ENCODE measurements at regions not wholly inside any gene's neighbourhood (a gene's known extent, or its start where the extent isn't known, plus 50 kb on each side); places are given as distances from the start of the nearest gene placed in this dataset.
"Not testable (repeated sequence)": the region's sequence is repeated elsewhere in the genome, so short reads cannot be mapped to it uniquely, and the experiment has no call there.

DNA sequence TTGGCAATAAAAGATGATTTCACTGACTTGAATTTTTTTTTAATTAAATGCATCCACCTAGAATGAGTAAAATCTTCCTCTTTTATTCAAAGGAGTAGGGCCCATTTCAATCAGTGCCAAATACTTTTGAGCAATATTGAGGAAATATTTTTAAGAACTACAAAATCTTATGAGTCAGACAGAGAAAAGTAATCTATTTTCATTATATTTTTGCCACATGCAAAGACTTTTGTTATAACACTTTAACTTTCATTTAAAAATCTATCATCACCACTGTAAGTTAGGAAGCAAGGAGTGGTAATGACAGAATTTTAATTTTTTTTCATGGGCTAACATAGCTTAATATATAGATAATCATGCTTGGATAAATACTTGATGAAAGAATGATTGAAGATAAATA is 345.2 kb upstream of the KITLG start:
- no peak for DNase-seq

DNA sequence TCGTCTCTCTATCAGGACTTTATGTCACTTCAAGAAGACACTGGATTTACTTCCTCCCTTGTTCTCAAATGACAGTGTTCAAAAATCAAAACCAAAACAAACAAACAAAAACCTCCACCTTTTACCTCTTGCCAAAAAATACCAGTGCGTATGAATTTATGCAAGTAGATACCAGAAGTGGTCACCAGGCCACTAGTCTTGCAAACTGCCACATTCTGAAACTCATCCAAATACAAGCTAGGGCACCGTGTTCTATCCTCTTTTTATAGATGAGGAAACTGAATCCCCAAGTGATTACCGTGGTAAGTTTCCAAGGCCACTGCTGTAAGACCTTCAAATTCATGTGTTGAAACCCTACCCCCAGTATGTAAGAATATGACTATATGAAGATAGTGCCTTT is 343.9 kb upstream of the KITLG start:
- DNase-seq = no peak

DNA sequence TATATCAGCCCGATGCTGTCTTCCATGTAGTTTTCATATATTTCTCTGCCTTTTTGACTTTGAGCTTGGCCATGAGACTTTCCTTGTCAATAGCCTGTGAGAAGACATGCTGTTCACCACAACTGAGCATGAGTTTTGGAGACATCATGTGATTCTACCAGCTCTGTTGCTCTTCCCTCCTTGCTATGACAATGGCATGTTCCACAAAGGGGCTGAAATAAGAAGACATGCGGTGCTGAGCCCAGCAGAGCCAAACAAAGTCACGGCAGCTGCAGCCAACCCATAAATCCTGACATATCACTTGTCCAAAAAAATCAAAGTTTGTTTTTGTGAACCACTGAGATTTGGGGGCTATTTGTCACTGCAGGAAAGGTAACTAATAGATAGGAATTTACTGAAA is 343.4 kb upstream of the KITLG start:
- DNase-seq = no peak

DNA sequence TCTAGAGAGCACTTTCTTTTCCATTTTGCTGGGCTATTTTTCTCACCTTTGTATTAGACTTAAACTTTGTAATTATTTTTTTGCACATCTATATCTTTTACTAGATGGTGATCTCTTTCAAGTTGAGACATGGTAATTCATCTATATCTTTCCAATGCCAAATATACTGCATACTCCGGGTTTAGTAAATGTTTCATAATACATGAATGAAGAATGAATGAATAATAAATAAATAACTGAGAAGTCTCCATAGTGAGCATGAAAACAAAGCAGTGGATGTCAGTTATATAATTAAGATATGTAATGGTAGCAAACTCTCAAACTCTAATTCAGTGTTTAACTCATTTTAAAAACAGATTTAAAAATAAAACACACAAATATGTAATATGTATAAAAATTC is 342.5 kb upstream of the KITLG start:
- no peak for DNase-seq

DNA sequence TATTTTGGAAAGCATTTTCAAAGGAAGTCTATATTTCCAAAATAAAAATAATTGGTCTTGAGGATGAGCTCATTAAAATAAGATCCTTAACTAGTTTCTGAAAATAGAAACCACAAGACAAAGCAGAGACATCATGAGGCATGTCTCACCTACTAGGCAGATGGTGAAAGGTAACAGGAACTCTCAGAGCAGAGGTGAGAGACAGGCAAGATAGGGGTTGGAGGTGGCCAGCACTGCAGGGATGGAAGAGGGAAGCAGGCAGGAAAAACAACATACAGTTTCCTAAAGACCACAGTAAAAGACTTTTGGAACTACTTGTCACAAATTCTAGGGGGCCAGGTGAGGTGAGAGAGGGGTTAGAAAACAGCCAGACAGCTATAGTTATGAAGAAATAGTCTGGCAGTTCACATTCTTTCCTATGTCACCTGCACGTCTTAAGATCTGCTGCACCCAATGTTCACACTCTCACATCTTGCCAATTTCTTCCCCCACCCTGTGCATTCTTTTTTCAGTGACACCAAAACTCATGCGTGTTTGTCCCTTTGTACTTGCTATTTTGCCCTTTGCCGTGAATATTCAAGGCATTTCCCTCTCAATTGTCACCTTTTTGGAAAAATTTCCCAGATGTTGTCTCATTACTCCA is 341.7 kb upstream of the KITLG start:
- no peak for DNase-seq

DNA sequence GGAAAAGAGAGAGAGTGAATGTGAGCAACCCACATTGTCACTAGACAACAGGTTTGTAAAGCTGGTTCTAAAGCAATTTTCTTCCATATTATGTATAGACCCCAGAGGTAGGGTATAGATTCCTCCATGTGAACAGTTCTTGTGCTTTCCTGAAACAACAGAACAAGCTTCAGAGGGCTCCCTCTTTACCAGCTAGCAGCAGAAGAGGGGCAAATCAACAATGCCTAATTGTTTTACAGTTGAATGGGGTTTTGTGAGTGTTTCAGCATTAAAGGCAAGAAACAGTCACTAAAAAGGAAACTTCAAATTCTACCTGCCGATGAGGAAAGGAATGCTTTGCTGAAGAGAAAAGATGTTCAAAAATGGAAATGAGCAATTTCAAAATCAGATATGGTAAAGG is 341.2 kb upstream of the KITLG start:
- no peak for DNase-seq

DNA sequence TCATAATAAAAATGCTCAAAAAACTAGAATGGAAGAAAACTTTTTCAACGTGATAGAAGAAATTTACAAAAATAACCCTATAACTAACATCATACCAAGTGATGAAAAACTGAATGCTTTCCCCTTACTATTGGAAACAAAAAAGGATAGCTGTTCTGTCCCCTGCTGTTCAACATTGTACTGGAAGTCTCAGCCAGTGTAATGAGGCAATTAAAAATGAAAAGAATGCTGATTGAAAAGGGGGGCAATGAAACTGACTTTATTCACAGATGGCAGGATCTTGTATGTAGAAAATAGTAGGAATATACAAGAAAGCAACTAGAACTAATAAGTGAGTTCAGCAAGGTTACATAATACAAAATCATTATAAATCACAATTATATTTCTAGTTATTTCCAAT is 337.9 kb upstream of the KITLG start:
- no peak for DNase-seq

DNA sequence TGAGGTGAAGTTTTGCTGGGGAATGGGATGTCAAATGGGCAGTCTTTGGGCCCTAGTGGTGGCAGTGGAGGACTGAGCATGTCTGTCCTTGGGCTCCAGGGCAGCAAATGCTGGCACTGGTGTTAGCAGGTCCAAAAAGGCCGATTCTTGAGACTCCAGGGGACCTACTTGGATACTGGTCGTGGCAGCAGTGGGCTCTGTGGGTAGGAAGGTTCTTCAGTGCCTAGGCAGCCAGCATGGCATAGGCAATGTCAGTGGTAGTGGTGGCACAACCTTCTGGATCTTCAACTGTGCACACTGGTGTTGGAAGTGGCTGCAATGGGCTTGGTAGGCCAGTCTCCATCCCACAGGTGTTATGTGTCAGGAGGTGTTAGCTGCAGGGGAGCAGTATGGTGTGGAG is 334.7 kb upstream of the KITLG start:
- DNase-seq = no peak

DNA sequence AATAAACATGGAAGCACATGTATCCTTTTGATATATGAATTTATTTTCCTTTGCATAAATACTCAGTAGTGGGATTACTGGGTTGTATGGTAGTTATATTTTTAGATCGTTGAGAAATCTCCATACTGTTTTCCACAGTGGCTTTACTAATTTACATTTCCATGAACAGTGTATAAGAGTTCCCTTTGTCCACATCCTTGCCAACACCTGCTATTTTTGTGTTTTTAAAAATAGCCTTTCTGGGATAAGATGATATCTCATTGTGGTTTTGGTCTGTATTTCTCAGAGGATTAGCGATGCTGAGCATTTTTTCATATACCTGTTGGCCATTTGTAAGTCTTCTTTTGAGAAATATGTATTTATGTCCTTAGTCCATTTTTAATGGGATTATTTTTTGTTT is 329.2 kb upstream of the KITLG start:
- DNase-seq = no peak

DNA sequence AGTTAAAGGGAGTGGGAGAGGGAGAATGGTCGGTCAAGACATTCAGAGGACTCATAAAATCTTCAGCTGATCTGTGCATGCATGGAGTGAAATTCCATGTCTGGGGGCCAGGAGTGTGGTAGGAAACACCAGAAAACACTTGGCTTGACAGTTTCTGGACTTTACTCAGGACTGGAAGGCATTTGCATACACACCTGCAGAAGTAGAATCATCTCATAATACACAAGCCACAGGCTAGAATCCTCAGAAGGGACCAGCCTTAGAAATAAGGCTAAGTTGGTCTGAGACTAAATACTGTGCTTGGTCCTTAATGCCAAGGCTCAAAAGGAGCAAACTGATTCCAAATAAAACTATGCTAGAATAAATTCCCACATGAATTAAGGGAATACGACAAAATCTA is 328.1 kb upstream of the KITLG start:
- no peak for DNase-seq

DNA sequence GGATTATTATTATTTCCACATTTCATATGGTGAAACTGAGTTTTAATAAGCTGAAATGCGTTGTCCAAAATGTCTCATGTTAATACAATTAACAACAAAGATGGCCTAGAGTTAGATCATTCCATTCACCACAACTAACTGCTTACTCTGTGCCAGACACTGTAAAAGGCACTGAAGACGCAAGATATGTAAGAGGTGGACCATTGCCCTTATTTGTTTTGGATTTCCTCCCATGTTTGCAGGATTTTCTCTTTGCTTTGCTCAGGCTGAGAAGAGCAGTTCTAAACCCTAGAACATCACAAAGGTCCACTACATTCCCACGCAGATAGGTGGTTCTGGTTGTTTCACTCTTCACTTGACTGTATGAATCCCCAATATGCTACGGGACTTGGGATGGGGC is 324.4 kb upstream of the KITLG start:
- no peak for DNase-seq

DNA sequence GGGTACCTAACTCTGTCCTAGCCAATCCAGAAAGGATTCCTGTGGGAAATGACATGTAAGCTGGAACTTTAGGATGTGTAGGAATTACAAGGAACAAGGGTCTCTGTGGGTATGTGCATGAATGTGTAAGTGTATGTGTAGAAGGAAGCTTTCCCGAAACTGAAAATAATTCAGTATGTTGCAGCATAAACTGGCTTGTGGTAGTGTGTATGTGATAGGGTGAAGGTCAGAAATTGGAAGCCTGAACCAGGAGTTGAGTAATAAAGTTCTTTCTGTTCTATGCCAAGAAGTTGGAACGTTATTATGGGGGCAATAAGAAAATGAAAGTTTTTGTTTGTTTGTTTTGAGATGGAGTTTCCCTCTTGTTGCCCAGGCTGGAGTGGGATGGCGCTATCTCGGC is 323.1 kb upstream of the KITLG start:
- DNase-seq = no peak

DNA sequence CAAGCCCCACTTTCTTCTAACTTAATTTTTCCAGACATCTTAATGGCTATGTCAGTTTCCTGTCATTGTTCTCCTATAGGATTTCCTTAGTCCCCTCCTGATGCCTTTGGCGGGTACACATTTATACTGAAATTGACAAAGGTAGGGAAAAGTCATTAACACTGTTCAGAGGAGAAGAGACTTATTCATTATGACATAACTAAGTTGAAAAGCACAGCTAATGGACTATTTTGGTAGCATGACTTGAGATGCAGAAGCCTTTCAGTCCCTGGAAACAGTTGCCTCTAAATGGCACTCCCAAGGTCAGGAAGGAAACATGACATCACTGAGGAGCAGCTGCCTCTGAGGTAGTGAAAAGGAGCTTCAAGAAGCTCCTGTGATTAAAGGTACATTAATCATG is 317.5 kb upstream of the KITLG start:
- no peak for DNase-seq

DNA sequence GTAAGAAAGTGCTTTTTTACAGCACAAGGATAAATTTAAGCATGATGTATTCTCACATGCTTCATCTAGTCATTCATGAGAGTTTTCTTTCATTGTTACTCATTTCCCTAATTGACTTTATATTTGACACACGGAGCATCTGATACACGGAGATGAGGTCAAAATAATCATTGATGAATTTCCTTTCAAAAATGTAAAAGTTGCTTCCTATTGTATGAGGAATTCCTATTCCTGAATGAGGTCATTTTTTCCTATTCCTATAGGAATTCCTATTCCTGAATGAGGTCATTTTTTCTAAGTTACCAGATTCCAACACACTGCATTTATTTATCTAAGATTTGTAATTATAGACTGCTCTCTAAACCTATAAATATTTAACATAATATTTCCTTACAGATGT is 316.7 kb upstream of the KITLG start:
- DNase-seq = no peak

DNA sequence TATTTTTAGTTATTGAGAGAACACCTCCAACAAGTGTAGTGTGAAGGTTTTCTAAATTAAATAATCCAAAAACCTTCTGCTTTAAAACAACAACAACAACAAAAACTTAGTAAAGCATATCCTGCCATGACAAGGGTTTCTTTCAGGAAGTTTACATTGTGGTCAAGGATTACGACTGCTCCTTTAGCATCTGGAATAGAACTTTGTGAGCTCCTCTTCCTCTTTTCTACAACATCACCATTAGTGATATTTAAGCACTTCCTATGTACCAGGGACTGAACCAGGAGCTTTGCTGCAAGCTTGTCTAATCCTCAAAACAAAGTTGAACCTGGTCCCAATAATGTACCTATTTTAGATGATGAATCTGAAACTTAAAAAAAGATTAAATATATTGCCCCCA is 315.4 kb upstream of the KITLG start:
- DNase-seq = no peak

DNA sequence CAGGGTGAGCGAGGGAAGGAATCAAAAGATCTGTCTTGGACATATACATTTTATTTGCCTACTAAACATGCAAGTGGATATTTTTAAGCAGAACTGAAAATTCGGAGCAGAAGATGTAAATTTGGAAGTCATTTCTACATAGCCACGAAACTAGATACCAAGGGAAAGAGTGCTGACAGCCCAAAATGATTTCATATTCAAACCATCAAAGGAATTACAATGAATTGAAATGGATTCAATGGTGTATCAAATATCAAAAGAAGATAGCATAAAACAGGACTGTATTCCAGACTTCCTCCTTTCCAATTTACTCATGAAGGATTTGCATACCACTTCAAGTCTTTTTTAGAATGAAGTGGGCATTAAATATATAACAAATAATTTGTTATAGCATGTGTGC is 313.5 kb upstream of the KITLG start:
- no peak for DNase-seq

DNA sequence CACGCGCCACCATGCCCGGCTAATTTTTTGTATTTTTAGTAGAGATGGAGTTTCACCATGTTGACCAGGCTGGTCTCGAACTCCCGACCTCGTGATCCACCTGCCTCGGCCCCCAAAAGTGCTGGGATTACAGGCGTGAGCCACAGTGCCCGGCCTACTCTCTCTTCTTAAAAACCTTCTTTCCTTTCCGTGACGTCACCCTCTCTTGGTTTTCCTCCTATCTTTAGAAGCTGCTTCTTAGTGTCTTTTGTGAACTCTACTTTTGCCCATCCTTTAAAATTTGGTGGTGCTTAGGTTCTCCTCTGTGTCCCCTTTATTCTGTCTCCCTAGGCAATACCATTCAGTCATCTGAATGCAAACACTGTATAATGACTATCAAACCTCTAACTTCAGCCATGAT is 311.2 kb upstream of the KITLG start:
- not testable (repeated sequence) for DNase-seq

DNA sequence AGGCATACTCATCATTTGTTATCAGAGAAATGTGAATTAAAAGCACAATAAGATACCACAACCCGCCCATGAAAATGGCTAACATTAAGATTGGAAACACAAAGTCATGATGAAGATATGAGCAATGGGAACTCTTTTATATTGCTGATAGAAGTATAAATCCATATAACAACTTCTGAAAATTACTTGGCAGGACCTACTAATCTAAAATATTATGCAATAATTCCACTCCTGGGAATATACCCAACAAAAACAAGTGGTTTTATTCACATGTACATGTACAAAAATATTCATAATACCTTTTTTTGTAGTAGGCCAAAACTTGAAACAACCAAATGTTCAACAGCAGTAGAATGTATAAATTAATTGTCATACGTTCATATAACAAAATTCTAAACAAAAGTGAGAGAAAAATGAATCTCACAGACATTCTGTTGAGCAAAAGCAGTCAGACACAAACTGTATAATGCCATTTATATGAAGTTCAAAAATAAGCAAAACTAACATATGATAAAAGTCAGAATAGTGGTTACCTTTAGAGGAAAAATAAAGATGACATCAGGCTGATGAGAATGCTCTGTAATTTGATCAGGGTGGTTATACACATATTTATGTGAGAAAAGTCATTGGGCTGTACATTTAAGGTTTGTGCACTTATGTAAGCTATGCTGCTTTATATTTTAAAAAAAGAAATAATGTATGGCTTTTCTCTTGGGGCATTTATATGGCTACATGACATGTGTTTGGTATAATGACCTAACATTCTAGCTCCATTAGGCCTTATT is 309.2 kb upstream of the KITLG start:
- no peak for DNase-seq

DNA sequence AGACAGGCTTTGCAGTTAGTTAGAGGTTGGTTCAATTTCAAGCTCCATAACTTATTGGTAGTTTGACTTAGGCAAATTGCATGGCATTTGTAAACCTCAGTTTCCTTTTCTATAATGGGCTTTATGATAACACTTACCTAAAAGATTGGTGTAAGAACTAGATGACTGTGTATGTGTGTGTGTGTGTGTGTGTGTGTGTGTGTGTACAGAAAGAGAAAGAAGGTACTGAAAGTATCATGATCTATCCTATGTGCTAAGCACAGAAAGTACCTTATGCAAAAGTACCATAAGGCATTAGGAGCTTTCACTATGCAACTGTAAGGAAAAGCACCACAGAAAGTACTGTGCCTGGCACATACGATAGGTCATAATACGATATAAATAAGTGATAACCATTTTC is 304.3 kb upstream of the KITLG start:
- DNase-seq = no peak

DNA sequence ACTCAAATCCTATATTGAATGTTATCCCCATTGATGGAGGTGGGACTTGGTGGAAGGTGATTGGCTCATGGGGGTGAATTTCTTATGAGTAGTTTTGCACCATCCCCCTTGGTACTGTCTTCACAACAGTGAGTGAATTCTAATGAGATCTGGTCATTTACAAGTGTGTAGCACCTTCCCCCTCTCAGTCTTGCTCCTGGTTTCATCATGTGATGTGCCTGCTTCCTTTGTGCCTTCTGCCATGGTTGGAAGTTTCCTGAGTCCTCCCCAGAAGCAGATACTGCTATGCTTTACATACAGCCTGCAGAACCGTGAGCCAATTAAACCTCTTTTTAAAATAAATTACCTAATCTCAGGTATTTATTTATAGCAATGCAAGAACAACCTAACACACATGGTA is 302.4 kb upstream of the KITLG start:
- no peak for DNase-seq

DNA sequence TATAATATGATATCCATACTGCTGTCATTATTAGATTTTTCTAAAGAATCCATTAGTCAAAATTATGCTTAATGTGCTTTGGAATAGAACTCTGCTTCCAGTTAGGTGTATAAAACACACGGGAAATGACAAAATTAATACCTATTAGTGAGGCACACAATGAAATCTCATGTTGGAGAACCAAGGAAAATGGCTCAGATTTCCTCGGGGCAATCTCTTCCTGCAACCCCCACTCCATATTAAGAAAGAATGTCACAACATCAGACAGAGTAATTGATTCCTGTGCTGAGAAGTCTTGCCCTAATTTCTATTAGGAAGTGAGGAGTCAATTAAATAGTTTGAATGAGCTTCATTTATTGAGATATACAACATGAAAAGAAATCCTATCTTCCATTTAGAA is 299.8 kb upstream of the KITLG start:
- DNase-seq = no peak

DNA sequence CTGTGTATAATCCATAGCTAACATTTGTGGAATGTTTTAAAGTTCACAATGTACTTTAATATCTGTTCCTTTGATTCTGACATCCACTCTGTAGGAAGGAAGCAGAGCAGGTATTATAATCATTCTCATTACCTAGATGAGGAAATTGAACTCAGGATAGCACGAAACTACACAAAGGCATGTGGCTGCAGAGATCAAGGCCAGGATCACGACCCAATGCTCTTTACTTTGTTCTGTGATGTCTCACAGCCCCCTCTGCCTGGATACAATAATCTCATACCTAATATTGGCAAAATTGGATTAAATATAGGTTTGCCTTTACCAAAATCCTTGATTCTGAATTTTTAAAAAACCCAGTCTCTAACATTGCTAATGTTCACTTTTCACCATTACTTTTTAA is 298.0 kb upstream of the KITLG start:
- no peak for DNase-seq

DNA sequence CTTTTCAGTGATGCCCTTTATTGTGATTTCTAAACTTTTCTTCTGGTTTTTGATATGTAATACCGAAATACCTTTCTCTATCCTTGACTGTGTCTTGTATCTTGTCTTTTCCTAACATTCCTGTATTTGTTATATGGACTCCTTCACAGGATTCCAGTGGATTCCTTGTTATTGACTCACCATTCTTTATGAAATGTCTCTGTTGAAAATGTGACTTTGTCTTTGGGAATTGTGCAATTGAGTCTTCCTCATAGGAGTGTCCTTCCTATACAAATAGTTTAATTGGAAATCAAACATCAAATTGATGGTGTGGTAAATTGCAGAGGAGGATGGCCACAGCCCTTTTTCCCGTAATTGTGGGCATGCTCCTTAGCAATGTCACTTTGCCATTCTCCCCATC is 296.6 kb upstream of the KITLG start:
- DNase-seq = no peak

DNA sequence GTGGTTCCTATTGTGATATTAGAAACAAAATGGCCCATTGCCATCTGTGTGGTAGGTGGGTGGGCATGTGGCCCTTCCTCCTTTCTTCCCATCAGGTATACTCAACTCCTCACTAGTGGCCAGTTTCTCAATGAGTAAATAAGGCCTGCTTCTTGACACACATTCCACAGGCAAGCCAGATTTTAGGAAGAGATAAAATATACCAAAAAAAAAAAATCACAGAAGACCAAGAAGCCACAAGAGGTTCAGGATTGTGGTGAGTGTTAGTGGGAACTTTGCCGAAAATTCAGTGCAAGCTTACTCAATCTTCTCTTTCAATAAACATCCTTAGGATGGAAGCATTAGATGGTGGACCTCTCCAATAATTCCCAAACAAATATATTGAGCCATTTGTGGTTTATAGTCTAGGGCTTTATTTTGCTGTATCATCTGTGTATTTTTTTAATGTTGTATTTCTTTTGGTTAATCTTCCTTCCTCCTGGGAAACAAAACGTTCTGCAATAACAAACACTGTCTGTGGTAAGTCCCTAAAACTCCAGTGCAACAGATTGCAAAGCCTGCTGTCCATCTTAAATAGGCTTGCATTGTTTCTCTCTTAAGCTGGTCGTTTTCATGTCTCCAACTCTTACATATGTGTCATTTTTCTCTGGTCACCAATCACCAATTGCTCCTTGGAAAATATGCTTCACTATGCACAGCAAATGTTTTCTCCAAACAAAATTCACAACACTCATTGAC is 289.9 kb upstream of the KITLG start:
- no peak for DNase-seq

Data from stimulated activated CD4-positive, alpha-beta T cell treated with anti-CD3 and anti-CD28 coated beads, Interleukin-4, amount 100 ng/mL, for 24 hours (primary cell).